Neural cell (in vitro differentiated cells): ENCODE measurements at regions not wholly inside any gene's neighbourhood (a gene's known extent, or its start where the extent isn't known, plus 50 kb on each side); places are given as distances from the start of the nearest gene placed in this dataset.

ENCODE experiments used
- H2AFZ ChIP-seq: fragments of 200-600, 300-800 bp; sonication (generic), shearing (Covaris generic); 2 replicates; pipeline ENCODE4 v1.6.0; 2014; ENCODE audit warnings: low read depth, mild to moderate bottlenecking, antibody characterized with exemption, low read length, moderate library complexity
- H3F3A ChIP-seq: fragments of 200-600 bp; shearing (Covaris generic); 2 replicates; pipeline ENCODE4 v1.6.1; 2016; ENCODE audit warnings: mild to moderate bottlenecking, moderate library complexity, mixed read lengths, antibody characterized with exemption, low read length; ENCODE audit not compliant: insufficient read depth, poor library complexity, severe bottlenecking
- H3K27ac ChIP-seq: fragments of 200-600, 300-800 bp; sonication (generic), shearing (Covaris generic); 2 replicates; pipeline ENCODE4 v1.5.1; 2014; ENCODE audit warnings: mild to moderate bottlenecking, low read length, moderate library complexity
- H3K27me3 ChIP-seq: fragments of 300-800, 200-600 bp; sonication (generic), shearing (Covaris generic); 2 replicates; pipeline ENCODE4 v1.6.0; 2014; ENCODE audit warnings: mild to moderate bottlenecking, low read depth, low read length, moderate library complexity; ENCODE audit not compliant: insufficient read depth
- H3K36me3 ChIP-seq: fragments of 300-800, 200-600 bp; sonication (generic), shearing (Covaris generic); 2 replicates; pipeline ENCODE4 v1.5.1; 2014; ENCODE audit warnings: mild to moderate bottlenecking, antibody characterized with exemption, low read length, moderate library complexity; ENCODE audit not compliant: insufficient read depth
- H3K4me2 ChIP-seq: fragments of 300-800, 200-600 bp; sonication (generic), shearing (Covaris generic); 2 replicates; pipeline ENCODE4 v1.6.0; 2014; ENCODE audit warnings: mild to moderate bottlenecking, low read length
- H3K4me3 ChIP-seq: fragments of 300-800, 200-600 bp; sonication (generic), shearing (Covaris generic); 2 replicates; pipeline ENCODE4 v1.5.1; 2014; ENCODE audit warnings: mild to moderate bottlenecking, low read length, moderate library complexity
- H3K79me2 ChIP-seq: fragments of 200-600 bp; shearing (Covaris generic); replicated peaks from 2 replicates; pipeline ENCODE4 v1.6.0; 2014; ENCODE audit warnings: mild to moderate bottlenecking, low read length, moderate library complexity; ENCODE audit not compliant: insufficient read depth
- H3K9ac ChIP-seq: fragments of 300-800, 200-600 bp; sonication (generic), shearing (Covaris generic); 2 replicates; pipeline ENCODE4 v1.6.1; 2016; ENCODE audit warnings: mild to moderate bottlenecking, low read length, mixed read lengths
- H3K9me2 ChIP-seq: fragments of 200-600 bp; shearing (Covaris generic); 2 replicates; pipeline ENCODE4 v1.6.1; 2016; ENCODE audit warnings: mild to moderate bottlenecking, low read length, mixed read lengths; ENCODE audit not compliant: insufficient read depth
- H3K9me3 ChIP-seq: fragments of 200-600, 300-800 bp; sonication (generic), shearing (Covaris generic); 2 replicates; pipeline ENCODE4 v1.6.1; 2016; ENCODE audit warnings: mild to moderate bottlenecking, mixed run types, low read length, moderate library complexity, mixed read lengths
- H4K20me1 ChIP-seq: fragments of 200-600 bp; shearing (Covaris generic); 2 replicates; pipeline ENCODE4 v1.6.1; 2016; ENCODE audit warnings: mild to moderate bottlenecking, mixed run types; ENCODE audit not compliant: insufficient read depth
- CTCF ChIP-seq: fragments of 450-650 bp; IDR thresholded peaks from 2 replicates; pipeline ENCODE4 v1.5.1; 2014; ENCODE audit warnings: antibody characterized with exemption, mild to moderate bottlenecking, moderate library complexity; ENCODE audit not compliant: poor library complexity, severe bottlenecking
- EP300 ChIP-seq: fragments of 450-650 bp; conservative IDR thresholded peaks from 2 replicates; pipeline ENCODE4 v1.6.1; 2014; ENCODE audit warnings: antibody characterized with exemption, mild to moderate bottlenecking, moderate library complexity; ENCODE audit not compliant: poor library complexity, severe bottlenecking
- EZH2 ChIP-seq: fragments of 200-600, 300-800 bp; shearing (Covaris generic), sonication (generic); IDR thresholded peaks from 2 replicates; pipeline ENCODE4 v1.6.1; 2014; ENCODE audit warnings: antibody characterized with exemption, low read length, borderline replicate concordance, mild to moderate bottlenecking; ENCODE audit not compliant: insufficient read depth, poor library complexity, severe bottlenecking
- MXI1 ChIP-seq: fragments of 450-650 bp; conservative IDR thresholded peaks from 2 replicates; pipeline ENCODE4 v1.6.1; 2014; ENCODE audit warnings: antibody characterized with exemption, mild to moderate bottlenecking; ENCODE audit not compliant: poor library complexity, severe bottlenecking
- POLR2AphosphoS5 ChIP-seq: IDR thresholded peaks from 2 replicates; pipeline ENCODE4 v1.6.1; 2012
- RAD21 ChIP-seq: fragments of 450-650 bp; conservative IDR thresholded peaks from 2 replicates; pipeline ENCODE4 v1.6.1; 2014; ENCODE audit warnings: antibody characterized with exemption, mild to moderate bottlenecking, moderate library complexity
- SMC3 ChIP-seq: fragments of 450-650 bp; conservative IDR thresholded peaks from 2 replicates; pipeline ENCODE4 v1.6.1; 2014; ENCODE audit warnings: antibody characterized with exemption, mild to moderate bottlenecking, moderate library complexity; ENCODE audit not compliant: poor library complexity
- TAF1 ChIP-seq: IDR thresholded peaks from 2 replicates; pipeline ENCODE4 v1.6.1; 2012; ENCODE audit warnings: low read depth
- TF ChIP-seq, protein P1 (sequence below): IDR thresholded peaks from 2 replicates; pipeline ENCODE4 v1.6.1; 2012; ENCODE audit warnings: borderline replicate concordance

- no peaks in the 10 kb centered on the region for H4K20me1 ChIP-seq
- H3F3A ChIP-seq: peaks cover 13% of the 10 kb centered on the region
- no peaks in the 10 kb centered on the region for H3K36me3 ChIP-seq
- H3K4me3 ChIP-seq: no peak overlapping the region
- H3K27me3 ChIP-seq: no peaks in the 10 kb centered on the region
- no peak overlapping the region for H3K9ac ChIP-seq
- TF ChIP-seq TAF1 (no peak), EP300 (no peak)
- no peak overlapping the region for H3K27ac ChIP-seq
- H3K4me2 ChIP-seq: no peak overlapping the region
- no peak overlapping the region for H2AFZ ChIP-seq
- no peaks in the 10 kb centered on the region for H3K9me3 ChIP-seq
- no peaks in the 10 kb centered on the region for H3K9me2 ChIP-seq
- H3K79me2 ChIP-seq: no peaks in the 10 kb centered on the region
Observed at GRCh38 chr1:181349512-181349911, 133.8 kb upstream of the CACNA1E start.

- H3K36me3 ChIP-seq: no peaks in the 10 kb centered on the region
- no peaks in the 10 kb centered on the region for H3K9me2 ChIP-seq
- no peaks in the 10 kb centered on the region for H4K20me1 ChIP-seq
- H3K27me3 ChIP-seq: no peaks in the 10 kb centered on the region
- TF ChIP-seq MXI1: no peak
- no peak for TF ChIP-seq POLR2AphosphoS5
- no peak for TF ChIP-seq RAD21
- TF ChIP-seq CTCF: no peak
- no peak for TF ChIP-seq TAF1
- TF ChIP-seq, protein P1, sequence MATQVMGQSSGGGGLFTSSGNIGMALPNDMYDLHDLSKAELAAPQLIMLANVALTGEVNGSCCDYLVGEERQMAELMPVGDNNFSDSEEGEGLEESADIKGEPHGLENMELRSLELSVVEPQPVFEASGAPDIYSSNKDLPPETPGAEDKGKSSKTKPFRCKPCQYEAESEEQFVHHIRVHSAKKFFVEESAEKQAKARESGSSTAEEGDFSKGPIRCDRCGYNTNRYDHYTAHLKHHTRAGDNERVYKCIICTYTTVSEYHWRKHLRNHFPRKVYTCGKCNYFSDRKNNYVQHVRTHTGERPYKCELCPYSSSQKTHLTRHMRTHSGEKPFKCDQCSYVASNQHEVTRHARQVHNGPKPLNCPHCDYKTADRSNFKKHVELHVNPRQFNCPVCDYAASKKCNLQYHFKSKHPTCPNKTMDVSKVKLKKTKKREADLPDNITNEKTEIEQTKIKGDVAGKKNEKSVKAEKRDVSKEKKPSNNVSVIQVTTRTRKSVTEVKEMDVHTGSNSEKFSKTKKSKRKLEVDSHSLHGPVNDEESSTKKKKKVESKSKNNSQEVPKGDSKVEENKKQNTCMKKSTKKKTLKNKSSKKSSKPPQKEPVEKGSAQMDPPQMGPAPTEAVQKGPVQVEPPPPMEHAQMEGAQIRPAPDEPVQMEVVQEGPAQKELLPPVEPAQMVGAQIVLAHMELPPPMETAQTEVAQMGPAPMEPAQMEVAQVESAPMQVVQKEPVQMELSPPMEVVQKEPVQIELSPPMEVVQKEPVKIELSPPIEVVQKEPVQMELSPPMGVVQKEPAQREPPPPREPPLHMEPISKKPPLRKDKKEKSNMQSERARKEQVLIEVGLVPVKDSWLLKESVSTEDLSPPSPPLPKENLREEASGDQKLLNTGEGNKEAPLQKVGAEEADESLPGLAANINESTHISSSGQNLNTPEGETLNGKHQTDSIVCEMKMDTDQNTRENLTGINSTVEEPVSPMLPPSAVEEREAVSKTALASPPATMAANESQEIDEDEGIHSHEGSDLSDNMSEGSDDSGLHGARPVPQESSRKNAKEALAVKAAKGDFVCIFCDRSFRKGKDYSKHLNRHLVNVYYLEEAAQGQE: no peak
- no peak for TF ChIP-seq EZH2
- no peak for TF ChIP-seq SMC3
- no peak for TF ChIP-seq EP300
- H3K9ac ChIP-seq: no peak overlapping the region
- H3K79me2 ChIP-seq: no peaks in the 10 kb centered on the region
- H3K4me3 ChIP-seq: no peak overlapping the region
- H3K9me3 ChIP-seq: no peaks in the 10 kb centered on the region
- peaks cover 11% of the 10 kb centered on the region for H3F3A ChIP-seq
- no peak overlapping the region for H3K27ac ChIP-seq
- no peak overlapping the region for H3K4me2 ChIP-seq
- H2AFZ ChIP-seq: no peak overlapping the region
Observed at GRCh38 chr1:181350131-181350530, 133.2 kb upstream of the CACNA1E start.

GRCh38 chr1:181351740-181352139, 131.6 kb upstream of the CACNA1E start:
- Histone ChIP-seq H3K79me2 (no peaks in the 10 kb centered on the region), H3F3A (no peaks in the 10 kb centered on the region), H3K27me3 (no peaks in the 10 kb centered on the region), H3K9me3 (no peaks in the 10 kb centered on the region), H2AFZ (no peak overlapping the region), H4K20me1 (no peaks in the 10 kb centered on the region), H3K36me3 (no peaks in the 10 kb centered on the region), H3K9ac (no peak overlapping the region), H3K4me2 (no peak overlapping the region), H3K27ac (no peak overlapping the region), H3K9me2 (no peaks in the 10 kb centered on the region), H3K4me3 (no peak overlapping the region)
- TF ChIP-seq EZH2: no peak
- TF ChIP-seq SMC3: no peak
- no peak for TF ChIP-seq MXI1
- no peak for TF ChIP-seq CTCF
- no peak for TF ChIP-seq TAF1
- TF ChIP-seq, protein P1: no peak
- TF ChIP-seq RAD21: no peak
- TF ChIP-seq POLR2AphosphoS5: no peak
- TF ChIP-seq EP300: no peak
